ENCODE measurements at regions not wholly inside any gene's neighbourhood (a gene's known extent, or its start where the extent isn't known, plus 50 kb on each side); places are given as distances from the start of the nearest gene placed in this dataset.

- TF ChIP-seq HCFC1 (IDR thresholded peaks at IDR 0.05; ENCODE audit: low read length) (no peak), PRDM15 (CRISPR knock-in tag; IDR thresholded peaks at IDR 0.05) (no peak), MXI1 (IDR thresholded peaks at IDR 0.05; ENCODE audit: low read depth, low read length) (no peak)
Measured at GRCh38 chr11:10925149-10925926, 67.5 kb upstream of the ZBED5 start.
